ENCODE measurements at regions not wholly inside any gene's neighbourhood (a gene's known extent, or its start where the extent isn't known, plus 50 kb on each side); places are given as distances from the start of the nearest gene placed in this dataset.

- TF ChIP-seq GATA2 (IDR thresholded peaks at IDR 0.05; ENCODE audit: low read depth, low read length) (no peak), GATA3 (IDR thresholded peaks at IDR 0.05; ENCODE audit: low read depth, low read length) (no peak)
These were observed 335.9 kb upstream of the ISL1 start for GRCh38 chr5:51047369-51047768.

Data from SH-SY5Y (cell line).